KG1 (cell line): ENCODE measurements at regions not wholly inside any gene's neighbourhood (a gene's known extent, or its start where the extent isn't known, plus 50 kb on each side); places are given as distances from the start of the nearest gene placed in this dataset.
"Not testable (repeated sequence)": the region's sequence is repeated elsewhere in the genome, so short reads cannot be mapped to it uniquely, and the experiment has no call there.

ENCODE experiments used
- DNase-seq: peaks from one replicate; lab custom pipeline; 2025; lab: John Stamatoyannopoulos, UW

DNA sequence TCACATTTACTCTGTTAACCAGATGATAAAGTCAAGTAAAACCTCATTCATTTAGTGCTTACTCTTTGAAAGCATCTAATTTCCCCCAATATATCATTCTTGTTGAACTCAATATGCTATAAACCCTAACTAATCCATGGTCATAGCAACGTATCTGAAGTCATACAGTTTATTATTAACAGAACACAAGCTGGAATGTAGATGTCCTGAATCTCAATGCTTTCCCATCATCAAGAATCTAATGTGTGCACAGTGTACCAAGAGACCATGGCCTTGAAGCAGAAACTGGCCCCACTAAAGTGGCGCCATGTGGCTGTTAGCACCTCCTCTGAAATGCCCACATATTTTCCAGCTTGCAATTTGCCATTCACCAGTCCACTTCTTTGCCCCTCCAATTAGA lies 245.8 kb downstream of the SOX9 start:
- DNase-seq = no peak

DNA sequence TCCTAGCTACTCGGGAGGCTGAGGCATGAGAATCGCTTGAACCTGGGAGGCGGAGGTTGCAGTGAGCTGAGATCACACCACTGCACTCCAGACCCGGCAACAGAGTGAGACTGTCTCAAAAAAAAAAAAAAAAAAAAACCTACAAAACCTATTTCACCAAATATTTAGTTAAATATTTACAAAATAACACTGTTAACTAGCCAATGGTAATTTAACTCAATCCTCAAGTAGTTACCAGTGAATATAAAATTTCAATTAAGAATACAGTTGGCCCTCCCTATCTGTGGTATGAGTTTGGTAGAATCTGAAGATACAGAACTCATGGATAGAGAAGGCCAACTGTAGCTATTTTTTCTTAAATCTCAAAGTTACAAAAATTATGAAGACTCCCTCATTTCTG lies 247.4 kb downstream of the SOX9 start:
- no peak for DNase-seq

- DNase-seq = no peak
Observed at GRCh38 chr17:72369366-72369765, 248.5 kb downstream of the SOX9 start.

- DNase-seq = no peak
Observed at GRCh38 chr17:72370819-72371218, 250.0 kb downstream of the SOX9 start.

GRCh38 chr17:72372185-72372584 lies 251.4 kb downstream of the SOX9 start:
- DNase-seq = no peak

- DNase-seq = no peak
Observed at GRCh38 chr17:72373910-72374741, 253.3 kb downstream of the SOX9 start.

DNA sequence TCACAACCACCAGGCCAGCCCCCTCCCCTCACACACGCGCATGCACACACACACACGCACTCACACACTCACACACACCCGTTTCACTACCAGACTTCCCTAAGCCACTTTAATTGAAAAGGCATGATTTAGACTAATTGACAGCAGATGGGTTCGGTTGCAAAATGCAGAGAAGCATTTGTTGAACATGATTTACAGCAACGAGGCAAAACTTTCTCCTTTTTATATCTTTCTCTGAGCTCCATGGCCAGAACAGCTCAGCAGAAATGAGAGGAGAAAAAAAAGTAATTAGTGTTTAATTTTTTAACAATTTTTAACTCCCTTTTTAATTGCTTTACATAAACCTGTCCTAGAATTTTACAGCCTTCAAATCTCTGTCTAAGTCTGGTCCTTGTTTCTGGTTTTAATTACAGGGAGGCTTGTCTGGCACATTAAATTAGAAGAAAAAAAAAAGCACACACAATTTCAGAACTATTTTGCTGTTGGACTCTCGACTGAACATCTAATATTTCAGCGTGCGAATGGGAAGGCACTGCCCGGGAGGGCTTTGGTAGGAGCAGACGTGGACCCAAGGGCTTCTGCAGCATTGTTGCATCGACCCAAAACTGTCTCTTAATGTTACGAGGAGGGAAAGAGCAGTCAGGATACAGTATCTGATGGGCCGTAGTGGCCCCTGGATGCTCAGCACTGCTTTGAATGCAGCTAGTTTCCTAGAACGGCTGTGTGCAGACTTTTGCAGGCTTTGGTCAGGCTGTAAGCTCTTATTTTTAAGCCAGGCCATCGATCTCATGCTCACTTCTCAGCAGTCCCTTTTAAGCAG lies 255.9 kb downstream of the SOX9 start:
- no peak for DNase-seq

GRCh38 chr17:72378414-72379390 lies 257.9 kb downstream of the SOX9 start:
- no peak for DNase-seq

DNA sequence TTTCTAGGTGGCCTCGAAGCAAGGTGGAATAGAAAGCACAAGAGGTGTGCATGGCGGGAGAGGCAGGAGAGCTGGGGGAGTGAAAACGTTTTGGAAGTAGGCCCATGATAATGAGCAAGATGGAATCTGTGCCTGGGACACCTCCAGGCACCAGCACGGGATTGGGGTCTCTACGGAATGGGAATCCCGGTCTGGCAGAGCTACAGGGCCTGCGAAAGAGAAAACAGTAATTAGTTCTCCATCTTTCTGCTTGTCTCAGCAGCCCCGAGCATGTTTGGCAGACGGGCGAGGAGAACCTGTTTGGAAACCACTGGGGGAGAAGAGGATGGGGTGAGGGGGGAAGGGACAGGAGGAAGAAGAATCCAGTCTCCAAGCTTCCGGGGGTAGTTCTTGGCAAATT lies 258.7 kb downstream of the SOX9 start:
- DNase-seq = no peak

DNA sequence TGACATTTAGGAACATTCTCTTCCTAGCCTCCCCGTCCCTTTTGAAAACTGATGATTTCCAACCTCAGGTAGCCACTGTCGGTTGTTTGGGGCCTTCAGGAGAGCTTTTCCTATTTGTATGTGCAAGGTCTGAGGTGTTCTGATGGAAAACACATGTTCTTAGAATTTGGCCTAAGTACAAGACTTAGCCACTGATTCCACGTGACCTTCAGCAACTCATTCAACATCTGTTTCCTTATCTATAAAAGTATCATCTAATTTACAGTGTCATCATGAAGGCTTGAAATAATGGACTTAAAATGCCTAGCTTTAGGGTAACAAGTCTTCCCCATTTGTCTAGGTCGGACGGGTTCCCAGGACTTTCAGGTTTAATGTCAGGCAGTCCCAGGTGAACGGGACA lies 259.3 kb downstream of the SOX9 start:
- DNase-seq = no peak

- no peak for DNase-seq
Observed at GRCh38 chr17:72380737-72381136, 259.9 kb downstream of the SOX9 start.

DNA sequence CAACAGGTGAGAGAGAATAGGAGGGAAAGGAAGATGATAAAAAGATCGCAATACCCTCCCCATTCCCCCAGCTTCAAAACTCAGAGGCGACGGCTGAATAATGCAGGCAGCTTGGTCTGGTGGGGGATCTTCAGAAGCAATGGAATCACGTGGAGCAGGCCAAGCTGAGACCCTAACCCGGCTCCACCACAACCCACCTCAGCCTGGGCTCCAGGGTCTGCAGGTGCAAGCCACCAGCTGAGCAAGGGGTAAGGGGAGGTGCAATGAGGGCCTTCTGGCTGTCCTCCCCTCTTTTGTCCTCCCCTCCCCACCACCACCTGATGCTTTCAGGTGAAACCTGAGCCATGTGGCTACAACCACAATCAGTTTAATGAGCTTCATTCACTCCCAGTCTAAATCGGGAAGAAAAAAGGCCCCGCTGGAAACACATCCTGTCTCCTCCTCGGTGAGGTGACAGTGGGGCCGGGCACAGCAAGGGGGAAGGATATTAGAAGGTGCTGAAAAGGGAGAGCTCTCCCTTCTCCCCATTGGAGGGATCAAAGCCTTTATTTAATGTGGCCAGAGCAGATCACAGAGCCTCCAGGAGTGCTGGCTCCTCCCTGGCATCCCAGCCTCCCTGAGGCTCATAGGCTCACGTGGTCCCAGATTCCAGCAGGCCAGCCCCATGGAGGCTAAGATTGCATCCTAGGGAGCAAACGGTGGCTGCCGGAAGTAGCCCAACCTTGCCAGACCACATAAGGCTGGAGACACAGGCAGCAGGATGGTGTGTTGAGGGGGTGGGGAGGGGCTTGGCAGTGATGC lies 261.0 kb downstream of the SOX9 start:
- DNase-seq = no peak

GRCh38 chr17:72382971-72383722 lies 262.3 kb downstream of the SOX9 start:
- DNase-seq = no peak

DNA sequence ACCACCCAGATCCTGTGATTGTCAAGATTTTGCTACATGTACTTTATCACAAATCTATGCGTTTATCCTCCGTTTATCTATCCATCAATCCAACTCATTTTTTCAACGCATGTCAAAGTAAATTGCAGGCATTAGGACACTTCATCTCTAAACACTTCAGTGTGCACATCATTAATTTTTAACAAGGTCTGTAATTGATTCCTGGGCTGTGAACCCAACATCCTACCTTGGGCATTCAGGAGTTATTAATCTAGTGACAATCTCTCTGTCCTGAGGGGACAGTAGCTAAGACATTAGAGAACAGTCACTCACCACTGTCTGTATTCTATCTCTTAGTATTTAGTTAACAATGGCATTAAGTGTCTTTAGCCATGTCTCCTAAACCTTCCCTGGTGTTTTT lies 264.7 kb downstream of the SOX9 start:
- DNase-seq = no peak

- not testable (repeated sequence) for DNase-seq
Observed at GRCh38 chr17:72386173-72386572, 265.4 kb downstream of the SOX9 start.

DNA sequence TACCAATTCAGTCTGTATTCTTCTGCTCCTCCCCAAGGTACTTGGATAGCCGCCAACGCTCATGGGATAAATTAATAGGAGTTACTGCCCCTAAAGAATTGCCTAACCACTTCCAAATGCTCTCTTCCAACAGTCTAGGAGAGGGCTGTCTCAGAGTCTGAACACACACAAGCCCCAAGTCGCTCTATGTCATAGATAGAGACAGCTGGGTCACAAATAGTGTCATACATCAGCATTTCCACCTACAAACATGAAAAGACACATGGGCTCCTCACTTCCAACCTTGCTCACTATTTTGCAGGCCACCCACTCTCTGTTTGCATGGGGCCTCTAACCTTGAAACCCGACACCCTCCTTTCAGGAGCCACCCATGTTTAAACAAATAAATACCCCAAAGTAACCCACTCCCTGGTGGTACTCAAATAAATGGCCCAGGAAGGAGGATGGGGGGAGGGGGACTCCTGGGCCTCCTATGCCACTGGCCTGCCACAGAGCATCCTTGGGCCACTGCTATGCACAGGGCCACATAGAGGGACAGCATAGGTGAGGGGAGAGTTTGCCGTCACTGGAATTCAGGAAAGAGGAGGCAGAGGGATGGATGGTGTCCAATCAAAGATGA lies 265.9 kb downstream of the SOX9 start:
- DNase-seq = no peak

GRCh38 chr17:72387487-72387886 lies 266.7 kb downstream of the SOX9 start:
- no peak for DNase-seq

DNA sequence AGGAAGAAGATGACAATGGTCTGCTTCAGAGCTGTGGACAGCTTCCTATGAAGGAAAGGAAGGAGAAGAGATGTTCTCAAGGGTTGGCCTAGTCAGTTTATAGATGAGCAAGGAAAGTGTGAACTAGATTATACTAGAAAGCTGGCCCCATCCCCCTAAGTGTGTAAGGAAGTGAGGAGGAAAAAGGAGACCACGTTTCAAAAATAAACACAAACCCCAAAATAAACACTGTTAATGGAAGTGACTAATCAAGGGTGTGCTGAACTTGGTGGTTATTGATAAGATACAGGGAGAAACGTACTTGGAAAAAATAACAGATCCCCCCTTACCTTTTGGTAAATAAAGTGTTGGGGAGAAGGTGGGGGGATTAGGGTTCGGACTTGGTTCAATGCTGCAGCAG lies 267.1 kb downstream of the SOX9 start:
- DNase-seq = no peak

DNA sequence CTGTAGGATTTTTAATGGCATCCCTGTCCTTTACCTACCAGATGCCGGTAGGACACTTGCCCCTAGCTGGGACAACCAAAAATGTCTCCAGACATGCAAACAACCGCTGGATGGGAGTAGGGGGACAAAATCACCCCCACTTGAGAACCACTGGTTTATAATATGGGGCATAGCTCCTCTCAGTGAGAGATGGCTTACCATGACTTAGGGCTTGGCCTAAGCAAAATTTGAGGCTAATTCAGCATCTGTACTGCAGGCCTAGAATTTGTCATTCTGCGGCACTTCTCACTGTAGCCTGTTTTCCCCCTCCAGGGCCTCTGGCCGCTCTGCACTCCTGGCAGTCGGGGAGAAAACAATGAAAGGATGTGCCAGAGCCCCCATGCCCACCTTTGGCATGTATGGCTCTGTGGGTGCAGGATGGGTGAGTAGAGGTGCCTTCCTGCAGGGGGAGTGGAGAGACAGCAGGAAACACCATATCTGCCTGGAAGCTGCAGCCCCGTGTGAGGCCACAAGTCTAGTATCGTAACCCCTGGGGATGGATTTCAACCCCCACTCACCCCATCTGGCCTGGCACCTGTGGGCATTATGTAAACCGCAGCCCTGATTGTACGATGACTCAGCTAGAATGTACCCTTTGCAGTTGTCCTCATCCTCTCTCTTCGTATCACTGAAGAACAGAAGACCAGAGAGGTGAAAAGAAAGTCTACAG lies 268.1 kb downstream of the SOX9 start:
- no peak for DNase-seq
